HUES64 (cell line): ENCODE measurements at regions not wholly inside any gene's neighbourhood (a gene's known extent, or its start where the extent isn't known, plus 50 kb on each side); places are given as distances from the start of the nearest gene placed in this dataset.

Source experiments
- H3K27ac ChIP-seq: 2 replicates; pipeline ENCODE4 v1.7.0; 2013; ENCODE audit warnings: low read depth, low read length, inconsistent platforms
- H3K27me3 ChIP-seq: 2 replicates; pipeline ENCODE4 v1.6.1; 2013; ENCODE audit warnings: mild to moderate bottlenecking, low read length; ENCODE audit not compliant: insufficient read depth
- H3K36me3 ChIP-seq: 2 replicates; pipeline ENCODE4 v1.6.1; 2013; ENCODE audit warnings: mild to moderate bottlenecking, low read length; ENCODE audit not compliant: insufficient read depth
- H3K4me1 ChIP-seq: 2 replicates; pipeline ENCODE4 v1.6.1; 2013; ENCODE audit warnings: mild to moderate bottlenecking, low read length, moderate library complexity; ENCODE audit not compliant: insufficient read depth
- H3K4me3 ChIP-seq: 2 replicates; pipeline ENCODE4 v1.5.1; 2013; ENCODE audit warnings: mild to moderate bottlenecking, low read length, moderate library complexity
- H3K9ac ChIP-seq: 2 replicates; pipeline ENCODE4 v1.6.1; 2013; ENCODE audit warnings: mild to moderate bottlenecking, low read depth, low read length
- H3K9me3 ChIP-seq: 2 replicates; pipeline ENCODE4 v1.6.1; 2013; ENCODE audit warnings: low read depth, low read length; ENCODE audit not compliant: insufficient read depth
- WGBS: fragments of 150-250, 120-280 bp; methylation state at CpG from one replicate; pipeline ENCODE4 v1.1.7; 2013; ENCODE audit warnings: missing lambda C conversion rate; 5-methylcytosine and 5-hydroxymethylcytosine counted together

GRCh38 chr5:67964619-67965018 is 250.9 kb upstream of the PIK3R1 start:
- Histone ChIP-seq H3K27ac (no peak overlapping the region), H3K4me1 (peaks cover 11% of the 10 kb centered on the region), H3K9ac (no peak overlapping the region), H3K4me3 (no peak overlapping the region), H3K27me3 (no peaks in the 10 kb centered on the region), H3K9me3 (no peaks in the 10 kb centered on the region), H3K36me3 (no peaks in the 10 kb centered on the region)
- 100% methylated on average over 1 of the region's 2 CpGs for WGBS

GRCh38 chr5:67963789-67964519 is 251.6 kb upstream of the PIK3R1 start:
- Histone ChIP-seq H3K4me3 (no peak overlapping the region), H3K36me3 (no peaks in the 10 kb centered on the region), H3K27ac (no peak overlapping the region), H3K4me1 (peaks cover 11% of the 10 kb centered on the region), H3K9me3 (no peaks in the 10 kb centered on the region), H3K27me3 (no peaks in the 10 kb centered on the region), H3K9ac (no peak overlapping the region)
- WGBS = 86% methylated on average over 3 of the region's 4 CpGs

DNA sequence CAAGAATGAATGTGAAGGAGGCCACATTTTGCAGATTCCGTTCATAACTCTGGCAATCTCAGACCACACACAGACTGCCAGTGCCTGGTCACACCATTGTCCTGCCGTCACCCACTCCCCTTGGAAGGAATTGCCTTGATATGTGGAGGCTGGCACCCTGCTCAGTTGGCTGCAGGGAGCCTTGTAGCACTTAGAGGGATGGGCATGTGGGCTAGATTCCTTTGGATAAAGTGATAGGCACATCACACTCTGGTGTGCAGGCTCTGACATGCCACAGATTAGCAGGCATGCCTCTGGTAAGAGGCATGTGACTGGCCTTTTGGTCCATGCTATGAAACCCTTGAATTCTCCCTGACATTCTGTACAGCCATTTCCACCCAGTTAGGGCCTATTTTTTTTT is 254.6 kb upstream of the PIK3R1 start:
- Histone ChIP-seq H3K4me3 (no peak overlapping the region), H3K9ac (no peak overlapping the region), H3K4me1 (peaks cover 11% of the 10 kb centered on the region), H3K9me3 (no peaks in the 10 kb centered on the region), H3K27me3 (no peaks in the 10 kb centered on the region), H3K36me3 (no peaks in the 10 kb centered on the region), H3K27ac (no peak overlapping the region)
- WGBS = 80% methylated on average over 2 of the region's 2 CpGs

DNA sequence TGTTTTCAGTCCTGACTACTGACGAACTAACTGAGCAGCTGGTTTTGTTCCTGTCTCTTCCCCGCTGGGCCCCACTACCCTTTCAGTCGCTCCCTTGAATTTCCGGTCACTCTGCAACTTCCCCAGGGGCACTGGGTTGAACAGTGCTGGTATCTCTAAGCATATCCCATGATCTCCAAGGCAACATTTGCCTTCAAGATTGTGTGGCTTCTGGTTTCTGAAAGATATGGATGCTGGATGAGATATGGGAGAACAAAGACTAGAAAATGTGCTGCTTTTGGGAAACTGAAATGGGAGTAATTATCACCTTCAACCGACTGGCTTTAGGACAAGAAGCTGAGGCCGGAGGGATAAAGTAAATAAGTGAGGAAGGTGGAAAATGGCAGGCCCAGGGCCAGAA is 258.2 kb upstream of the PIK3R1 start:
- Histone ChIP-seq H3K4me3 (no peak overlapping the region), H3K36me3 (no peaks in the 10 kb centered on the region), H3K9ac (no peak overlapping the region), H3K4me1 (peaks cover 5% of the 10 kb centered on the region; the same call in 1 of the 2 replicates), H3K27me3 (no peaks in the 10 kb centered on the region), H3K9me3 (no peaks in the 10 kb centered on the region), H3K27ac (no peak overlapping the region)
- 66% methylated on average over 6 of the region's 6 CpGs for WGBS

DNA sequence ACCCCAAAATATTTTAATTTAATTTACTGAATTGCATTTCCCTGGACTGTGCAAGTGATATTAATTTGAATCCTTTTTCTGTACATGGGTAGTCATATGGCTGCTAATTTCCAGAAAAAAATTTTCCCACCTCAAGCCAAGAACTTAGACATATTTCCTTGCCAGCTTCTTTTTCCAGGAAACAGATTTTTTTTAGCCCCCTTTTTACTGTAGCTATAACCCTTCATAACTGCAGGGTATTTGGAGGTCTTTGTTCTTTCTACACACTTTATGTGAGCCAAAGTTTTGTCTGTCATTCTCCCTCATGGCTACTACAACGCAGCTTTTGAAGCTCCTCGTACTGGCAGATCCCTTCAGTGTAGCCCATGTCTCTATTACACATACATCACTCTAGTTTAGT is 261.2 kb upstream of the PIK3R1 start:
- H3K36me3 ChIP-seq = no peaks in the 10 kb centered on the region
- H3K9ac ChIP-seq = no peak overlapping the region
- H3K9me3 ChIP-seq = no peaks in the 10 kb centered on the region
- H3K4me3 ChIP-seq = no peak overlapping the region
- H3K4me1 ChIP-seq = no peaks in the 10 kb centered on the region
- H3K27ac ChIP-seq = no peak overlapping the region
- 93% methylated on average over 2 of the region's 2 CpGs for WGBS
- H3K27me3 ChIP-seq = no peaks in the 10 kb centered on the region

DNA sequence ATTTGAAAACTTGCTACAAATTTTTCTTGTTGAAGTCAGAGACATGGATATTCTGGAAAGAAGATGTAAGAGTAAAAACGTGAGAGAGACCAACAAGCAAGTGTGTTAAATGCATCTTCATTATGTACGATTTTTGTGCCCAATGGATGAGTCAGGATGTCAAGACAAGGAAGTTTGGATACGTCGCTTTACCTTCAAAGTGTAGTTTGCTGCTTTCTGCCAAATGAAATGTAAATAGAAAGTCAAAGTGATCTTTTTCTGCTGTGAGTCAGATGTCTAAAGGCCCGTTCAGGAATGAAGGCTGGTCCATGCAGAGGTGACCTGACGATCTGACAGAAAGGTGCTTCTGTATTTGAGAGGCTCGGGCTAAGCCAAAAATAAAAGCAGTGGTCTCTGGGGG is 273.1 kb upstream of the PIK3R1 start:
- Histone ChIP-seq H3K4me1 (peaks cover 7% of the 10 kb centered on the region; the same call in 1 of the 2 replicates), H3K36me3 (no peaks in the 10 kb centered on the region), H3K9me3 (no peaks in the 10 kb centered on the region), H3K27ac (no peak overlapping the region), H3K4me3 (no peak overlapping the region), H3K27me3 (no peaks in the 10 kb centered on the region), H3K9ac (no peak overlapping the region)
- 92% methylated on average over 7 of the region's 7 CpGs for WGBS

- Histone ChIP-seq H3K27ac (no peak overlapping the region), H3K36me3 (no peaks in the 10 kb centered on the region), H3K9me3 (no peaks in the 10 kb centered on the region), H3K9ac (no peak overlapping the region), H3K27me3 (no peaks in the 10 kb centered on the region), H3K4me3 (no peak overlapping the region), H3K4me1 (peaks cover 7% of the 10 kb centered on the region; the same call in 1 of the 2 replicates)
- WGBS = 71% methylated on average over 5 of the region's 5 CpGs
These were observed 273.7 kb upstream of the PIK3R1 start for GRCh38 chr5:67941614-67942401.

- WGBS = 75% methylated on average over 4 of the region's 4 CpGs
- H3K4me1 ChIP-seq = peaks cover 4% of the 10 kb centered on the region; the same call in 1 of the 2 replicates
- no peak overlapping the region for H3K9ac ChIP-seq
- H3K36me3 ChIP-seq = no peaks in the 10 kb centered on the region
- H3K27ac ChIP-seq = no peak overlapping the region
- H3K9me3 ChIP-seq = no peaks in the 10 kb centered on the region; the same call in 1 of the 2 replicates
- no peaks in the 10 kb centered on the region for H3K27me3 ChIP-seq
- no peak overlapping the region for H3K4me3 ChIP-seq
These were observed 279.5 kb upstream of the PIK3R1 start for GRCh38 chr5:67935908-67936566.

GRCh38 chr5:67934976-67935375 is 280.6 kb upstream of the PIK3R1 start:
- Histone ChIP-seq H3K9ac (no peak overlapping the region), H3K4me1 (no peaks in the 10 kb centered on the region), H3K4me3 (no peak overlapping the region), H3K27me3 (no peaks in the 10 kb centered on the region), H3K9me3 (no peaks in the 10 kb centered on the region; the same call in 1 of the 2 replicates), H3K36me3 (no peaks in the 10 kb centered on the region), H3K27ac (no peak overlapping the region)
- WGBS = 93% methylated on average over 4 of the region's 4 CpGs

- Histone ChIP-seq H3K9ac (no peak overlapping the region), H3K4me1 (no peaks in the 10 kb centered on the region), H3K36me3 (no peaks in the 10 kb centered on the region), H3K27me3 (no peaks in the 10 kb centered on the region), H3K4me3 (no peak overlapping the region), H3K27ac (no peak overlapping the region), H3K9me3 (no peaks in the 10 kb centered on the region)
- 92% methylated on average over 5 of the region's 5 CpGs for WGBS
These were observed 290.0 kb upstream of the PIK3R1 start for GRCh38 chr5:67925511-67925910.

GRCh38 chr5:67921004-67921601 is 294.5 kb upstream of the PIK3R1 start:
- Histone ChIP-seq H3K9ac (no peak overlapping the region), H3K4me1 (no peaks in the 10 kb centered on the region)
- 95% methylated on average over 7 of the region's 8 CpGs for WGBS

More at GRCh38 chr5:67921004-67921601, 294.5 kb upstream of the PIK3R1 start:
- H3K36me3 ChIP-seq = no peaks in the 10 kb centered on the region
- 0 out of 2 replicates have a peak, but pooled peaks cover 4% of the 10 kb centered on the region for H3K9me3 ChIP-seq
- H3K4me3 ChIP-seq = no peak overlapping the region
- no peaks in the 10 kb centered on the region for H3K27me3 ChIP-seq
- H3K27ac ChIP-seq = no peak overlapping the region
